ENCODE measurements at regions not wholly inside any gene's neighbourhood (a gene's known extent, or its start where the extent isn't known, plus 50 kb on each side); places are given as distances from the start of the nearest gene placed in this dataset.

GRCh38 chr2:8626572-8626971 lies 55.3 kb upstream of the ID2 start:
- 94% methylated on average over 8 of the region's 8 CpGs for WGBS, 2 experiments (ENCODE audit: low coverage in 1 of 2, low lambda C conversion rate in 2 of 2, missing lambda C conversion rate in 2 of 2)
- H3K4me1 ChIP-seq (ENCODE audit: insufficient read depth): no peaks in the 10 kb centered on the region
- H3K9me2 ChIP-seq (ENCODE audit: insufficient read depth): no peaks in the 10 kb centered on the region
- no peak overlapping the region for H3K27ac ChIP-seq
- TF ChIP-seq EZH2phosphoT487 (IDR thresholded peaks at IDR 0.05; ENCODE audit: insufficient read depth, low read depth) (no peak), EZH2 (IDR thresholded peaks at IDR 0.05; ENCODE audit: insufficient read depth, poor library complexity, severe bottlenecking) (no peak)
- in situ Hi-C loops (cut with MboI): no loop called here
- no peaks in the 10 kb centered on the region for H3F3A ChIP-seq (ENCODE audit: insufficient read depth)
- no peaks in the 10 kb centered on the region for H3K36me3 ChIP-seq (ENCODE audit: low read depth)
- no peak overlapping the region for H3K9ac ChIP-seq
- H3K4me2 ChIP-seq (ENCODE audit: unreplicated experiment): no peak overlapping the region
- no peak overlapping the region for H2AFZ ChIP-seq
- no peak overlapping the region for H3K4me3 ChIP-seq
- H3K79me2 ChIP-seq (ENCODE audit: insufficient read depth): no peaks in the 10 kb centered on the region
- H4K20me1 ChIP-seq (ENCODE audit: insufficient read depth): no peaks in the 10 kb centered on the region
- H3K9me3 ChIP-seq (ENCODE audit: low read depth): no peaks in the 10 kb centered on the region
- no peaks in the 10 kb centered on the region for H3K27me3 ChIP-seq (replicated peaks; ENCODE audit: insufficient read depth)
- no peak for DNase-seq

- Histone ChIP-seq H3K9me3 (ENCODE audit: low read depth) (no peaks in the 10 kb centered on the region), H3K27me3 (replicated peaks; ENCODE audit: insufficient read depth) (no peaks in the 10 kb centered on the region), H3K9me2 (ENCODE audit: insufficient read depth) (no peaks in the 10 kb centered on the region), H3K79me2 (ENCODE audit: insufficient read depth) (no peaks in the 10 kb centered on the region), H3K27ac (no peak overlapping the region), H3F3A (ENCODE audit: insufficient read depth) (no peaks in the 10 kb centered on the region), H4K20me1 (ENCODE audit: insufficient read depth) (no peaks in the 10 kb centered on the region), H3K9ac (no peak overlapping the region), H3K36me3 (ENCODE audit: low read depth) (no peaks in the 10 kb centered on the region), H2AFZ (no peak overlapping the region), H3K4me2 (ENCODE audit: unreplicated experiment) (no peak overlapping the region), H3K4me1 (ENCODE audit: insufficient read depth) (no peaks in the 10 kb centered on the region), H3K4me3 (no peak overlapping the region)
- in situ Hi-C loops (cut with MboI): no loop called here
- TF ChIP-seq EZH2phosphoT487 (IDR thresholded peaks at IDR 0.05; ENCODE audit: insufficient read depth, low read depth) (no peak), EZH2 (IDR thresholded peaks at IDR 0.05; ENCODE audit: insufficient read depth, poor library complexity, severe bottlenecking) (no peak)
- 91 to 95% methylated on average over 16 to 19 of the region's 20 CpGs for WGBS, 2 experiments (ENCODE audit: low coverage in 1 of 2, low lambda C conversion rate in 2 of 2, missing lambda C conversion rate in 2 of 2)
- no peak for DNase-seq
Measured at GRCh38 chr2:8627019-8627691, 54.7 kb upstream of the ID2 start.

GRCh38 chr2:8627692-8628085 lies 54.2 kb upstream of the ID2 start:
- TF ChIP-seq EZH2phosphoT487 (IDR thresholded peaks at IDR 0.05; ENCODE audit: insufficient read depth, low read depth) (no peak), EZH2 (IDR thresholded peaks at IDR 0.05; ENCODE audit: insufficient read depth, poor library complexity, severe bottlenecking) (no peak)
- WGBS, 2 experiments (ENCODE audit: low coverage in 1 of 2, low lambda C conversion rate in 2 of 2, missing lambda C conversion rate in 2 of 2): 96 to 97% methylated on average over 14 of the region's 14 CpGs
- H3K27ac ChIP-seq: no peak overlapping the region
- H3K9me2 ChIP-seq (ENCODE audit: insufficient read depth): no peaks in the 10 kb centered on the region
- no peaks in the 10 kb centered on the region for H3F3A ChIP-seq (ENCODE audit: insufficient read depth)
- H4K20me1 ChIP-seq (ENCODE audit: insufficient read depth): no peaks in the 10 kb centered on the region
- DNase-seq: no peak
- H3K4me2 ChIP-seq (ENCODE audit: unreplicated experiment): no peak overlapping the region
- no peak overlapping the region for H3K4me3 ChIP-seq
- H3K9me3 ChIP-seq (ENCODE audit: low read depth): no peaks in the 10 kb centered on the region
- in situ Hi-C loops (cut with MboI): no loop called here
- H3K36me3 ChIP-seq (ENCODE audit: low read depth): no peaks in the 10 kb centered on the region
- H3K79me2 ChIP-seq (ENCODE audit: insufficient read depth): no peaks in the 10 kb centered on the region
- no peaks in the 10 kb centered on the region for H3K4me1 ChIP-seq (ENCODE audit: insufficient read depth)
- no peak overlapping the region for H2AFZ ChIP-seq
- no peak overlapping the region for H3K9ac ChIP-seq
- H3K27me3 ChIP-seq (replicated peaks; ENCODE audit: insufficient read depth): no peaks in the 10 kb centered on the region

DNA sequence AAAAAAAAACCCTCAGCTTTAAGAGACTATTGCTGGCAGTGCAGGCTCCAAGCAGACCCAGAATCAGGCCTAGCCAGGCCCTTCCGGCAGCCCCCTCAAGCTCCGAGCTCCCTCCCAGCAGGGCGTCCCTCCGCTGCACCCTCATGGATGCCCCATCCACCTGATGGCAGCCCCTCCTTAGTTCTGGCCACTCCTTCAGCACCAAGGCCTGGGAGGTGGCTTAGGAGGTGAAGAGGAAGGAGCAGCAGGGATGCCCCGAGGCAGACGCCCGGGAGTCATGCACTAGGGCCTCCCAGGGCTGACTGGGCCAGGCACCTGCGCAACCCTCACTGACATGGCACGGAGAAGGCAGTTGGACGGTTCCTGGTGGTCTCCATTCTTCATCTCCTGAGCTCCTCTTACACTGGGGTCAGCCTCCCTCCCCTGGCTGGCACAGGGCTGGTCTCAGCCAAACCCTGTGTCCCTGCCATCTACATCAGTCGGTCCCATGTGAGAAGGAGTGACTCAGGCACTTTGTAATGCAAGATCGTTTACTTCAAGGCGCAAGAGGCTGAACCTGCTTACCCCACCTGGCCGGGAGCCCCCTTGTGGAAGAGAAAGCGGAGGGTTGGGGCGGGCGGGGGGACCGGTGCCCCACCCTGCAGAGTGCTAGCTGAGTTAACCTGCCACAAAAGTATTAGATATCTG lies 53.5 kb upstream of the ID2 start:
- Histone ChIP-seq H3K27ac (no peak overlapping the region), H3K9me3 (ENCODE audit: low read depth) (no peaks in the 10 kb centered on the region), H3K36me3 (ENCODE audit: low read depth) (no peaks in the 10 kb centered on the region), H3K79me2 (ENCODE audit: insufficient read depth) (no peaks in the 10 kb centered on the region), H2AFZ (no peak overlapping the region), H3K4me3 (no peak overlapping the region), H4K20me1 (ENCODE audit: insufficient read depth) (no peaks in the 10 kb centered on the region), H3F3A (ENCODE audit: insufficient read depth) (no peaks in the 10 kb centered on the region), H3K9me2 (ENCODE audit: insufficient read depth) (no peaks in the 10 kb centered on the region), H3K4me1 (ENCODE audit: insufficient read depth) (peaks cover 3% of the 10 kb centered on the region; the same call in 1 of the 2 replicates), H3K9ac (no peak overlapping the region), H3K27me3 (replicated peaks; ENCODE audit: insufficient read depth) (no peaks in the 10 kb centered on the region), H3K4me2 (ENCODE audit: unreplicated experiment) (no peak overlapping the region)
- TF ChIP-seq EZH2phosphoT487 (IDR thresholded peaks at IDR 0.05; ENCODE audit: insufficient read depth, low read depth) (no peak), EZH2 (IDR thresholded peaks at IDR 0.05; ENCODE audit: insufficient read depth, poor library complexity, severe bottlenecking) (no peak)
- in situ Hi-C loops (cut with MboI): no loop called here
- 85 to 88% methylated on average over 18 of the region's 18 CpGs for WGBS, 2 experiments (ENCODE audit: low coverage in 1 of 2, low lambda C conversion rate in 2 of 2, missing lambda C conversion rate in 2 of 2)
- DNase-seq: no peak

All from GM23248 (cell line).